Common myeloid progenitor, CD34-positive (primary cell): ENCODE measurements at regions not wholly inside any gene's neighbourhood (a gene's known extent, or its start where the extent isn't known, plus 50 kb on each side); places are given as distances from the start of the nearest gene placed in this dataset.

Experiments used
- CTCF ChIA-PET: fragments of 350-600 bp; sonication (Branson Sonifier 250); formaldehyde crosslinking; loops from one replicate; lab custom pipeline; 2021; ENCODE audit warnings: antibody characterized with exemption; lab: Charles Lee
- POLR2A ChIA-PET: fragments of 350-600 bp; sonication (Branson Sonifier 250); formaldehyde crosslinking; loops from one replicate; lab custom pipeline; 2021; ENCODE audit warnings: antibody characterized with exemption; lab: Charles Lee
- DNase-seq, 3 donors: peaks; one replicate each; pipeline versions ENCODE4 v3.0.0 to v3.0.0-alpha.2; 2013
- H3K27ac ChIP-seq, 2 experiments: 1 replicate in 1 of 2; 2 replicates in 1 of 2; pipeline ENCODE4 v1.7.0; 2013; ENCODE audit warnings: inconsistent platforms in 2 of 2, low read length in 2 of 2, mild to moderate bottlenecking in 2 of 2, low read depth in 1 of 2, moderate library complexity in 1 of 2; ENCODE audit not compliant: severe bottlenecking in 2 of 2, insufficient read depth in 1 of 2, poor library complexity in 1 of 2
- H3K27me3 ChIP-seq, 5 experiments: replicated peaks in 2 of 5; 1 replicate in 3 of 5; 2 replicates in 2 of 5; pipeline versions ENCODE4 v1.6.1 to v1.7.0; 2013; ENCODE audit warnings: low read length in 4 of 5, mild to moderate bottlenecking in 2 of 5, moderate library complexity in 2 of 5, inconsistent platforms in 1 of 5; ENCODE audit not compliant: insufficient read depth in 5 of 5, control insufficient read depth in 4 of 5
- H3K36me3 ChIP-seq, 4 experiments: 1 replicate in 2 of 4; 2 replicates in 2 of 4; pipeline versions ENCODE4 v1.6.1 to v1.7.0; 2013; ENCODE audit warnings: low read length in 3 of 4, control low read depth in 1 of 4, mild to moderate bottlenecking in 1 of 4; ENCODE audit not compliant: control insufficient read depth in 4 of 4, insufficient read depth in 4 of 4
- H3K4me1 ChIP-seq, 4 experiments: 1 replicate in 3 of 4; 2 replicates in 1 of 4; pipeline versions ENCODE4 v1.6.1 to v1.7.1; 2013; ENCODE audit warnings: low read length in 3 of 4, mild to moderate bottlenecking in 3 of 4, control low read depth in 1 of 4, inconsistent platforms in 1 of 4, moderate library complexity in 1 of 4; ENCODE audit not compliant: control insufficient read depth in 4 of 4, insufficient read depth in 4 of 4; ENCODE audit errors: control extremely low read depth in 1 of 4
- H3K4me3 ChIP-seq, 7 experiments: 1 replicate in 4 of 7; 2 replicates in 3 of 7; pipeline versions ENCODE4 v1.5.1 to v1.7.0; 2013; ENCODE audit warnings: mild to moderate bottlenecking in 7 of 7, low read length in 6 of 7, moderate library complexity in 6 of 7, inconsistent platforms in 2 of 7, low read depth in 2 of 7, control low read depth in 1 of 7; ENCODE audit not compliant: insufficient read depth in 4 of 7, control insufficient read depth in 1 of 7; ENCODE audit errors: extremely low read depth in 1 of 7
- H3K9me3 ChIP-seq, 5 experiments: 1 replicate in 4 of 5; 2 replicates in 1 of 5; pipeline versions ENCODE4 v1.6.1 to v1.7.1; 2013; ENCODE audit warnings: low read length in 4 of 5, mild to moderate bottlenecking in 2 of 5, inconsistent platforms in 1 of 5, low read depth in 1 of 5, moderate library complexity in 1 of 5; ENCODE audit not compliant: control insufficient read depth in 4 of 5, insufficient read depth in 2 of 5; ENCODE audit errors: control extremely low read depth in 1 of 5
- WGBS: methylation state at CpG from one replicate; pipeline ENCODE4 v1.1.5; 2013; ENCODE audit not compliant: insufficient coverage; 5-methylcytosine and 5-hydroxymethylcytosine counted together

DNA sequence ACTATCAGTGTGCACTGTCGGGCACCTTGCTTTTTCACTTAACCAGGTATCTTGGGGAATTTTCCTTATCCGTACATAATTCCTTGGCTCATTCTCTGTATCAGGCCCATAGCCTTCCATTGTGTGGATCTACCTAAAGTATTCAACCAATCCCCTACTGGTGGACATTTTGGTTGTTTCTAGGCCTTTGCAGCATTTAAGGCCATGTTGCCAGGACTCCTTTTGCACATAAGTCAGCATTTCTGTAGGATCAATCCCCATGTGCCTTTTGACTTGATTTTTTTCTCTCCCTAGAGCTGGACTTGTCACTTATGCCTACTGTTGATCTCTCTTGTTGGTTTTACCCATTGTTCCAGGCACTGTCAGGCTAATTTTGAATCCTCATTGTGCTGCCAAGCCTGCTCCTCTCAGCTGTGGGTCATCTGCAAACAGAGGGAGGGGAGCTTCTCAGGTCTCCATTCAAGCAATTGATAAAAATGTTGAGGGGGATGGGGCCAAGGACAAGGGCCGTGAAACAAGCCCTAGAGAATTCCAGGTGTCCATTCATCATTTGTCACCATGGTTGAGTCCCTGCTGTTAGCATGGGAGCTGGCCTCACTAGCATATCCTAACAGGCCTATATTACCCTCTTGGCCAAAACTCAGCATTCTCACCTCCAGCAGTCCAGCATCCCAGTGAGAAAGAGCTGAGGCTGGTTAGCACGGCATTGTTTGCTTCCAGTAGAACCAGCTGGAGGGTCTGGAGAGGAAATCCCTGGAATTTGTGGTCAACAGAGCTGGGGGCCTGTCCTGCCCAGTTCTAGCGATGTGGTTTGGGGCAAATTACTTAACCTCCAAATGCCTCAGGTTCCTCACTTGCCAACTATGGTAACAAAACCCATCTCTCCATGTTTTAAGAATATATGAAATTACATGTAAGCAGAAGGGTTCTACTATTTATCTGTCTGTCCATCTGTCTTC, 178.4 kb downstream of the MRPL14 start:
- CTCF ChIA-PET, result interaction anchor here (0.7 to 8.5 kb wide), 13 partner anchors 8 to 226 kb away, joined by 3 to 51 read pairs (median 3); no protein-coding TSS in a partner anchor

DNA sequence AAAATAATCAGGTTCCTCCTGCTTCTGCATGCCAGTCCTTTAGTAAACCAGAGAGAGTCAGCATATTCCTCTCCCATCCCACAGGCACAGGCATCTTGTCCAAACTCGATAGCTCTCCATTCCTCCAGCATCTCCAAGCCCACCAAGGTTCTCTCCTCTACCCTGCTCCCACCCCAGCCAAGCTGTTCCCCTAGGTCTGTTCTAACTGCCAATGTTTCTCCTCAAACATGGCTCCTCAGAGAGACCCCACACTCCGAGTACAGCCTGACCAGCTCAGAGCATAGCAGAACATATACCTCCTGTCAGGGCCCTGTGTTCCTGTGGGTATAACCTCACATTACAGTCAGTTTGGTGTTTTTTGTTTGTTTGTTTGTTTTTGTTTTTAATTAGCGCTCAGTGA, 177.8 kb downstream of the VEGFA start:
- 75% methylated on average over 1 of the region's 3 CpGs for WGBS
- DNase-seq, result no peak
- no peak overlapping the region for H3K4me3 ChIP-seq
- ChIA-PET CTCF (interaction anchor here (1.1 to 8.5 kb wide), 3 partner anchors 7 to 19 kb away, joined by 3 to 51 read pairs (median 5); no protein-coding TSS in a partner anchor), POLR2A (no interaction called here)
- peaks cover 0 to 5% (median 0%) of the 10 kb centered on the region in 4 experiments for H3K4me1 ChIP-seq
- H3K27ac ChIP-seq, result no peak overlapping the region
- no peaks in the 10 kb centered on the region for H3K36me3 ChIP-seq
- H3K27me3 ChIP-seq, result no peaks in the 10 kb centered on the region
- H3K9me3 ChIP-seq, result peaks cover 0 to 18% (median 9%) of the 10 kb centered on the region in 5 experiments

More for the DNA sequence above, 178.4 kb downstream of the MRPL14 start:
- H3K9me3 ChIP-seq, result peaks cover 0 to 18% (median 9%) of the 10 kb centered on the region in 5 experiments
- DNase-seq, result no peak
- 90% methylated on average over 4 of the region's 5 CpGs for WGBS
- H3K27me3 ChIP-seq, result no peaks in the 10 kb centered on the region
- H3K4me1 ChIP-seq, result peaks cover 0 to 5% (median 0%) of the 10 kb centered on the region in 4 experiments
- H3K27ac ChIP-seq, result no peak overlapping the region
- no peak overlapping the region for H3K4me3 ChIP-seq
- POLR2A ChIA-PET, result interaction anchor here (1.2 kb wide), 1 partner anchor 9 kb away, joined by 3 read pairs; no protein-coding TSS in a partner anchor
- H3K36me3 ChIP-seq, result no peaks in the 10 kb centered on the region

DNA sequence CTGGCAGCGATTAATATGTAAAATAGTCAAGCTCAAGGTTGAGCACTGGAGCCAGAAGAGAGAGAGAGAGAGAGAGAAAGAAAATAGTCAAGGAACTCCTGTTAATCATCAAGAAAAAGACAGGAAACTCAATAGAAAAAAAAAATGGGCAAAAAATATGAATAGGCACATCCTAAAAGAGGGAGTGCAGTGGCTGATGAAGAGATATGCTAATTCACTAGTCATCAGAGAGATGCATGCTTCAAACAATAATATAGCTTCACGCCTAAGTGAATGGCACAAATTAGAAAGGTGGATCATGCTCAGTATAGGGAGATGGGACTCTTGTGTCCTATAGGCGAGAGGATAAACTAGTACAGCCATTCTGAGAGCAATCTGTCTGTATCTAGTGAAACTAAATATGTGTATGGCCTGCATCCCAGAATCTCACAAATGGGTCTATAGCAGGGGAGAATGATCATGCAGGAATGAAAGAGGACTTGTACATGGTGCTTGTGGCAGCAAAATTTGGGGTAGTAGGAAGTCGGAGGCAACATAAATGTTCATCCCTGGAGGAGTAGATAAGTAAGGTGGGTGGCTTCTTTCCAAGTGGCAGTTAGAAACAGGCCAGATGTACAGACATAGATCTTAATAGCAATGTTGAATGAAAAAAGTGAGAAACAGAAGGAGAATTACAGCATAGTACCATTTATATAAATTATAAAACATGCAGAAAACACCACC, 176.8 kb downstream of the VEGFA start:
- Histone ChIP-seq H3K9me3 (peaks cover 0 to 18% (median 9%) of the 10 kb centered on the region in 5 experiments), H3K36me3 (no peaks in the 10 kb centered on the region), H3K4me3 (no peak overlapping the region), H3K27me3 (no peaks in the 10 kb centered on the region), H3K4me1 (peaks cover 0 to 7% (median 0%) of the 10 kb centered on the region in 4 experiments), H3K27ac (no peak overlapping the region)
- 100% methylated on average over 3 of the region's 4 CpGs for WGBS
- peak in 2 of 3 donors; percentile 44 to 66 for DNase-seq
- ChIA-PET POLR2A (no interaction called here), CTCF (interaction anchor here (1.0 to 1.5 kb wide), 2 partner anchors 9 to 20 kb away, joined by 3 read pairs; no protein-coding TSS in a partner anchor)

- Histone ChIP-seq H3K4me1 (peaks cover 0 to 3% (median 0%) of the 10 kb centered on the region in 4 experiments), H3K4me3 (no peak overlapping the region), H3K27ac (no peak overlapping the region), H3K27me3 (no peaks in the 10 kb centered on the region), H3K9me3 (peaks cover 0 to 18% (median 9%) of the 10 kb centered on the region in 5 experiments), H3K36me3 (no peaks in the 10 kb centered on the region)
- CTCF ChIA-PET, result interaction anchor here (0.8 to 1.5 kb wide), 6 partner anchors 8 to 177 kb away, joined by 3 read pairs; no protein-coding TSS in a partner anchor
- DNase-seq, result no peak
- POLR2A ChIA-PET, result no interaction called here
- 73% methylated on average over 2 of the region's 2 CpGs for WGBS
Measured at GRCh38 chr6:43945768-43946080, 175.7 kb downstream of the VEGFA start.

DNA sequence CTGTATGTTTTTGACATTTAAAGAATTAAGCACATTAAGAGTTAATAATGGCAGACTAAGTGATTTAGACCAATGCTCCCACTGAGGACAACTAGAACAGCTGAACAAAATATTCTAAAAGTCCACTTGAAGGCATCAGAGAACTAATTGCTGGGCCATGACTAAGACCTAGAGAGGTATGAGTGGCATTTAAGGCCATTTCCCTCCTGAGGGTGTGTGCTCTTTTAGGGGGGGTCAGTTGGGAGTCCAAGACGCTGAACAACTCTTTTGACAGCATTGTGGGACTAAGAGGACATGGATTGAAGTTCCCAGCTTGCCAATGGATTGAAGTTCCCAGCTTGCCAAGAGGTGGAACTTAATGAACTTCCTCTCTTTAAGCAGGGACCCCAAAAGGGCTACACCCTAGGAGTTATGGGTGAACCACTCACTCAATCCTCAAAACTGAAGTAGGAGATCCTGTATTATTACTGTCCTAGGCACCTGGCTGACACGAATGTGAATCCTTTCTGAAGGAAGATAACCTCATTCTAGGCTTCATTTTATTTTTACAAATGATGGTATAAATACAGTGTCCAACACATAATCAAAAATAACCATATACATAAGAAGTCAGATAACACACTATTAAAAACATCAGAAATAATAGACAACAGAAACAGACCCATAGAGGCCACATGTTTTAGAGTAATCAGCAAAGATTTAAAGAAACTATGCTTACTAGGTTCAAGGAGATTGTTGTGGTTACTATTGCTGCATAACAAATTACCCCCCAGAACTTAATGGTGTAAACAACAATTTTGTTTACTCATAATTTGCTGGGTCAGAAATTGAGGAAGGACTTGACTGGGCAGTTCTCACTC, 175.1 kb downstream of the VEGFA start:
- 100% methylated on average over 1 of the region's 2 CpGs for whole genome bisulfite sequencing
- DNase-seq, result no peak
- H3K27me3 ChIP-seq, result no peaks in the 10 kb centered on the region
- H3K4me3 ChIP-seq, result no peak overlapping the region
- H3K9me3 ChIP-seq, result peaks cover 0 to 18% (median 9%) of the 10 kb centered on the region in 5 experiments
- H3K36me3 ChIP-seq, result no peaks in the 10 kb centered on the region
- POLR2A ChIA-PET, result no interaction called here
- CTCF ChIA-PET, result interaction anchor here (0.8 to 1.5 kb wide), 5 partner anchors 8 to 176 kb away, joined by 3 read pairs; no protein-coding TSS in a partner anchor
- no peak overlapping the region for H3K27ac ChIP-seq
- H3K4me1 ChIP-seq, result peaks cover 0 to 5% (median 2%) of the 10 kb centered on the region in 4 experiments

DNA sequence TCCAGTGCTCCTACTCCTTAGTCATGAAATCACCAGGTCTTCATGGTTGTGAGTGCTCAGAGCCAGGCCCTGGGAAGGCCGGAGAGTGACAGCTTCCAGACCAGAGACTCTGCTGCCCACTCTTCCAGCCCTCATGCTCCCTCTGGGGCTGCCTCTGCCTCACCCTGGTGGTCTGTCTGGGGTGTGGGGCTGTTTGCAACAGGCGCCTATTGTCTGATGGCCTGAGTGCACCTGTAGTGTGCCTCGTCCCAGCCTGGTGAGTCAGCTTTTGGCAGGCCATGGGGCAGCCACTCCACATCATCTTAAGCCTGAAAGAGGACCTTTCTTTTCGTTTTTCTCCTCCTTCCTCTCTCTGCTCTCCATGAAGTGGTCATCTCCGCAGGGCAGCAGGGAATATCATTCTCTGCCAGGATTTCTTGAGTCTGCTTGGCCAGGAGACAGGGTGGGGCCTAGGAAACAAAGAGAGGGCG, 173.8 kb downstream of the VEGFA start:
- H3K9me3 ChIP-seq, result peaks cover 0 to 18% (median 9%) of the 10 kb centered on the region in 5 experiments
- H3K27ac ChIP-seq, result no peak overlapping the region
- ChIA-PET CTCF (interaction anchor here (1.4 to 6.1 kb wide), 2 partner anchors 8 to 219 kb away, joined by 6 to 51 read pairs; no protein-coding TSS in a partner anchor), POLR2A (no interaction called here)
- H3K36me3 ChIP-seq, result no peaks in the 10 kb centered on the region
- H3K4me1 ChIP-seq, result peaks cover 0 to 13% (median 11%) of the 10 kb centered on the region in 4 experiments
- no peaks in the 10 kb centered on the region for H3K27me3 ChIP-seq
- 96% methylated on average over 6 of the region's 6 CpGs for WGBS
- DNase-seq, result no peak
- H3K4me3 ChIP-seq, result no peak overlapping the region
